Liver (tissue), 8 donors: ENCODE measurements at regions not wholly inside any gene's neighbourhood (a gene's known extent, or its start where the extent isn't known, plus 50 kb on each side); places are given as distances from the start of the nearest gene placed in this dataset.

Experiments
- DNase-seq: peaks from one replicate; pipeline ENCODE4 v3.0.0-alpha.2; 2017; ENCODE audit warnings: low spot score
- H3K27ac ChIP-seq, 2 donors: one replicate each; pipeline ENCODE4 v1.7.0; 2013; ENCODE audit warnings: inconsistent platforms in 2 of 2, low read length in 2 of 2, control low read depth in 1 of 2, low read depth in 1 of 2, mild to moderate bottlenecking in 1 of 2
- H3K27me3 ChIP-seq, 4 donors: one replicate each; pipeline versions ENCODE4 v1.6.1 to v1.7.0; 2013; ENCODE audit warnings: low read length in 3 of 4, inconsistent platforms in 1 of 4, mild to moderate bottlenecking in 1 of 4, moderate library complexity in 1 of 4; ENCODE audit not compliant: control insufficient read depth in 4 of 4, insufficient read depth in 4 of 4
- H3K36me3 ChIP-seq, 4 donors: one replicate each; pipeline versions ENCODE4 v1.6.1 to v1.7.0; 2013; ENCODE audit warnings: low read length in 3 of 4, mild to moderate bottlenecking in 3 of 4, low read depth in 1 of 4, moderate library complexity in 1 of 4; ENCODE audit not compliant: control insufficient read depth in 4 of 4, insufficient read depth in 3 of 4
- H3K4me1 ChIP-seq, 4 donors: one replicate each; pipeline versions ENCODE4 v1.6.1 to v1.7.0; 2013; ENCODE audit warnings: low read length in 3 of 4, mild to moderate bottlenecking in 3 of 4, moderate library complexity in 1 of 4; ENCODE audit not compliant: control insufficient read depth in 4 of 4, insufficient read depth in 4 of 4
- H3K4me3 ChIP-seq, 3 donors: one replicate each; pipeline versions ENCODE4 v1.6.1 to v1.7.0; 2013; ENCODE audit warnings: low read length in 3 of 3, control low read depth in 1 of 3, low read depth in 1 of 3, mild to moderate bottlenecking in 1 of 3
- H3K9ac ChIP-seq, 2 donors: one replicate each; pipeline ENCODE4 v1.7.0; 2013; ENCODE audit warnings: low read length in 2 of 2, mild to moderate bottlenecking in 2 of 2, moderate library complexity in 2 of 2, control low read depth in 1 of 2, low read depth in 1 of 2
- H3K9me3 ChIP-seq, 4 donors: one replicate each; pipeline versions ENCODE4 v1.6.1 to v1.7.0; 2013; ENCODE audit warnings: low read length in 3 of 4; ENCODE audit not compliant: control insufficient read depth in 4 of 4
- EGR1 ChIP-seq, 2 donors: IDR thresholded peaks; 2 replicates each; pipeline ENCODE4 v1.6.1; 2016 to 2018; ENCODE audit warnings: antibody characterized with exemption in 2 of 2, low read depth in 2 of 2
- FOXA1 ChIP-seq: IDR thresholded peaks from 2 replicates; pipeline ENCODE4 v1.6.1; 2016; ENCODE audit warnings: antibody characterized with exemption
- FOXA2 ChIP-seq: IDR thresholded peaks from 2 replicates; pipeline ENCODE4 v1.6.1; 2016; ENCODE audit warnings: antibody characterized with exemption
- GABPA ChIP-seq, 2 donors: IDR thresholded peaks in 1 of 2; conservative IDR thresholded peaks in 1 of 2; 2 replicates each; pipeline ENCODE4 v1.6.1; 2016; ENCODE audit warnings: antibody characterized with exemption in 2 of 2, mild to moderate bottlenecking in 1 of 2, moderate library complexity in 1 of 2
- HNF4A ChIP-seq, 2 donors: conservative IDR thresholded peaks; 2 replicates each; pipeline ENCODE4 v1.6.1; 2016; ENCODE audit warnings: antibody characterized with exemption in 2 of 2, mild to moderate bottlenecking in 2 of 2
- HNF4G ChIP-seq: IDR thresholded peaks from 2 replicates; pipeline ENCODE4 v1.6.1; 2016; ENCODE audit warnings: antibody characterized with exemption
- JUND ChIP-seq, 2 donors: IDR thresholded peaks; 2 replicates each; pipeline ENCODE4 v1.6.1; 2016; ENCODE audit warnings: antibody characterized with exemption in 2 of 2
- NR2F2 ChIP-seq: IDR thresholded peaks from 2 replicates; pipeline ENCODE4 v1.6.1; 2016; ENCODE audit warnings: antibody characterized with exemption
- RAD21 ChIP-seq, 2 donors: IDR thresholded peaks; 2 replicates each; pipeline ENCODE4 v1.6.1; 2016; ENCODE audit warnings: antibody characterized with exemption in 2 of 2, mild to moderate bottlenecking in 2 of 2
- RXRA ChIP-seq, 2 donors: IDR thresholded peaks; 2 replicates each; pipeline ENCODE4 v1.6.1; 2017 to 2018; ENCODE audit warnings: antibody characterized with exemption in 2 of 2, mild to moderate bottlenecking in 1 of 2
- SP1 ChIP-seq: IDR thresholded peaks from 2 replicates; pipeline ENCODE4 v1.6.1; 2018; ENCODE audit warnings: antibody characterized with exemption, mild to moderate bottlenecking
- TAF1 ChIP-seq: conservative IDR thresholded peaks from 2 replicates; pipeline ENCODE4 v1.6.1; 2016; ENCODE audit warnings: antibody characterized with exemption, mild to moderate bottlenecking
- YY1 ChIP-seq: IDR thresholded peaks from 2 replicates; pipeline ENCODE4 v1.6.1; 2016; ENCODE audit warnings: antibody characterized with exemption, mild to moderate bottlenecking
- WGBS: extraction: QIAGEN DNeasy Blood & Tissue Kit; methylation state at CpG from one replicate; pipeline ENCODE4 v1.1.7; 2013; 5-methylcytosine and 5-hydroxymethylcytosine counted together
- TF ChIP-seq, protein P1 (sequence below): IDR thresholded peaks from 2 replicates; pipeline ENCODE4 v1.6.1; 2016; ENCODE audit warnings: antibody characterized with exemption, mild to moderate bottlenecking
- TF ChIP-seq, protein P2 (sequence below): IDR thresholded peaks from 2 replicates; pipeline ENCODE4 v1.6.1; 2016; ENCODE audit warnings: antibody characterized with exemption
- TF ChIP-seq, protein P3 (sequence below): IDR thresholded peaks from 2 replicates; pipeline ENCODE4 v1.6.1; 2016; ENCODE audit warnings: antibody characterized with exemption
- TF ChIP-seq, protein P4 (sequence below): fragments of 150-350 bp; IDR thresholded peaks from 2 replicates; pipeline ENCODE4 v1.5.1; 2017; ENCODE audit warnings: improper control_type of control experiment, low read depth, low read length; ENCODE audit not compliant: missing input control
- TF ChIP-seq, protein P5 (sequence below): IDR thresholded peaks from 2 replicates; pipeline ENCODE4 v1.6.1; 2016; ENCODE audit warnings: antibody characterized with exemption
- donor health status: healthy.
- donor health status: healthy.
- donor health status: healthy.
- donor health status: healthy.
- donor health status: healthy.

GRCh38 chr4:81358154-81358553 lies 113.6 kb downstream of the RASGEF1B start:
- H3K27me3 ChIP-seq: no peaks in the 10 kb centered on the region
- no peaks in the 10 kb centered on the region for H3K9me3 ChIP-seq
- H3K4me3 ChIP-seq: no peak overlapping the region
- no peak overlapping the region for H3K9ac ChIP-seq
- H3K4me1 ChIP-seq: peaks cover 0 to 4% (median 0%) of the 10 kb centered on the region in 4 donors
- 22% methylated on average over 2 of the region's 2 CpGs for WGBS
- DNase-seq: no peak
- H3K36me3 ChIP-seq: no peaks in the 10 kb centered on the region
- no peak for TF ChIP-seq GABPA (IDR thresholded peaks at IDR 0.05 in 1 of 2, conservative IDR thresholded peaks at IDR 0.05 in 1 of 2)
- TF ChIP-seq NR2F2: no peak
- TF ChIP-seq, protein P1, sequence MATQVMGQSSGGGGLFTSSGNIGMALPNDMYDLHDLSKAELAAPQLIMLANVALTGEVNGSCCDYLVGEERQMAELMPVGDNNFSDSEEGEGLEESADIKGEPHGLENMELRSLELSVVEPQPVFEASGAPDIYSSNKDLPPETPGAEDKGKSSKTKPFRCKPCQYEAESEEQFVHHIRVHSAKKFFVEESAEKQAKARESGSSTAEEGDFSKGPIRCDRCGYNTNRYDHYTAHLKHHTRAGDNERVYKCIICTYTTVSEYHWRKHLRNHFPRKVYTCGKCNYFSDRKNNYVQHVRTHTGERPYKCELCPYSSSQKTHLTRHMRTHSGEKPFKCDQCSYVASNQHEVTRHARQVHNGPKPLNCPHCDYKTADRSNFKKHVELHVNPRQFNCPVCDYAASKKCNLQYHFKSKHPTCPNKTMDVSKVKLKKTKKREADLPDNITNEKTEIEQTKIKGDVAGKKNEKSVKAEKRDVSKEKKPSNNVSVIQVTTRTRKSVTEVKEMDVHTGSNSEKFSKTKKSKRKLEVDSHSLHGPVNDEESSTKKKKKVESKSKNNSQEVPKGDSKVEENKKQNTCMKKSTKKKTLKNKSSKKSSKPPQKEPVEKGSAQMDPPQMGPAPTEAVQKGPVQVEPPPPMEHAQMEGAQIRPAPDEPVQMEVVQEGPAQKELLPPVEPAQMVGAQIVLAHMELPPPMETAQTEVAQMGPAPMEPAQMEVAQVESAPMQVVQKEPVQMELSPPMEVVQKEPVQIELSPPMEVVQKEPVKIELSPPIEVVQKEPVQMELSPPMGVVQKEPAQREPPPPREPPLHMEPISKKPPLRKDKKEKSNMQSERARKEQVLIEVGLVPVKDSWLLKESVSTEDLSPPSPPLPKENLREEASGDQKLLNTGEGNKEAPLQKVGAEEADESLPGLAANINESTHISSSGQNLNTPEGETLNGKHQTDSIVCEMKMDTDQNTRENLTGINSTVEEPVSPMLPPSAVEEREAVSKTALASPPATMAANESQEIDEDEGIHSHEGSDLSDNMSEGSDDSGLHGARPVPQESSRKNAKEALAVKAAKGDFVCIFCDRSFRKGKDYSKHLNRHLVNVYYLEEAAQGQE: no peak
- TF ChIP-seq YY1: no peak
- TF ChIP-seq RXRA (IDR thresholded peaks at IDR 0.05): no peak
- TF ChIP-seq, protein P2, sequence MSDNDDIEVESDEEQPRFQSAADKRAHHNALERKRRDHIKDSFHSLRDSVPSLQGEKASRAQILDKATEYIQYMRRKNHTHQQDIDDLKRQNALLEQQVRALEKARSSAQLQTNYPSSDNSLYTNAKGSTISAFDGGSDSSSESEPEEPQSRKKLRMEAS: no peak
- TF ChIP-seq FOXA1: no peak
- no peak for TF ChIP-seq SP1
- TF ChIP-seq JUND (IDR thresholded peaks at IDR 0.05): no peak
- TF ChIP-seq, protein P3, sequence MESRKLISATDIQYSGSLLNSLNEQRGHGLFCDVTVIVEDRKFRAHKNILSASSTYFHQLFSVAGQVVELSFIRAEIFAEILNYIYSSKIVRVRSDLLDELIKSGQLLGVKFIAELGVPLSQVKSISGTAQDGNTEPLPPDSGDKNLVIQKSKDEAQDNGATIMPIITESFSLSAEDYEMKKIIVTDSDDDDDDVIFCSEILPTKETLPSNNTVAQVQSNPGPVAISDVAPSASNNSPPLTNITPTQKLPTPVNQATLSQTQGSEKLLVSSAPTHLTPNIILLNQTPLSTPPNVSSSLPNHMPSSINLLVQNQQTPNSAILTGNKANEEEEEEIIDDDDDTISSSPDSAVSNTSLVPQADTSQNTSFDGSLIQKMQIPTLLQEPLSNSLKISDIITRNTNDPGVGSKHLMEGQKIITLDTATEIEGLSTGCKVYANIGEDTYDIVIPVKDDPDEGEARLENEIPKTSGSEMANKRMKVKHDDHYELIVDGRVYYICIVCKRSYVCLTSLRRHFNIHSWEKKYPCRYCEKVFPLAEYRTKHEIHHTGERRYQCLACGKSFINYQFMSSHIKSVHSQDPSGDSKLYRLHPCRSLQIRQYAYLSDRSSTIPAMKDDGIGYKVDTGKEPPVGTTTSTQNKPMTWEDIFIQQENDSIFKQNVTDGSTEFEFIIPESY: no peak
- TF ChIP-seq, protein P4, sequence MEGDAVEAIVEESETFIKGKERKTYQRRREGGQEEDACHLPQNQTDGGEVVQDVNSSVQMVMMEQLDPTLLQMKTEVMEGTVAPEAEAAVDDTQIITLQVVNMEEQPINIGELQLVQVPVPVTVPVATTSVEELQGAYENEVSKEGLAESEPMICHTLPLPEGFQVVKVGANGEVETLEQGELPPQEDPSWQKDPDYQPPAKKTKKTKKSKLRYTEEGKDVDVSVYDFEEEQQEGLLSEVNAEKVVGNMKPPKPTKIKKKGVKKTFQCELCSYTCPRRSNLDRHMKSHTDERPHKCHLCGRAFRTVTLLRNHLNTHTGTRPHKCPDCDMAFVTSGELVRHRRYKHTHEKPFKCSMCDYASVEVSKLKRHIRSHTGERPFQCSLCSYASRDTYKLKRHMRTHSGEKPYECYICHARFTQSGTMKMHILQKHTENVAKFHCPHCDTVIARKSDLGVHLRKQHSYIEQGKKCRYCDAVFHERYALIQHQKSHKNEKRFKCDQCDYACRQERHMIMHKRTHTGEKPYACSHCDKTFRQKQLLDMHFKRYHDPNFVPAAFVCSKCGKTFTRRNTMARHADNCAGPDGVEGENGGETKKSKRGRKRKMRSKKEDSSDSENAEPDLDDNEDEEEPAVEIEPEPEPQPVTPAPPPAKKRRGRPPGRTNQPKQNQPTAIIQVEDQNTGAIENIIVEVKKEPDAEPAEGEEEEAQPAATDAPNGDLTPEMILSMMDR: no peak
- TF ChIP-seq, protein P5, sequence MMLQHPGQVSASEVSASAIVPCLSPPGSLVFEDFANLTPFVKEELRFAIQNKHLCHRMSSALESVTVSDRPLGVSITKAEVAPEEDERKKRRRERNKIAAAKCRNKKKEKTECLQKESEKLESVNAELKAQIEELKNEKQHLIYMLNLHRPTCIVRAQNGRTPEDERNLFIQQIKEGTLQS: no peak
- no peak for TF ChIP-seq HNF4G
- no peak for TF ChIP-seq EGR1 (IDR thresholded peaks at IDR 0.05; ENCODE audit: low read depth in 2 of 2)
- no peak for TF ChIP-seq HNF4A (conservative IDR thresholded peaks at IDR 0.05)
- TF ChIP-seq TAF1: no peak
- no peak for TF ChIP-seq RAD21 (IDR thresholded peaks at IDR 0.05)
- TF ChIP-seq FOXA2: no peak
- no peak overlapping the region for H3K27ac ChIP-seq
